Endothelial cell of umbilical vein (primary cell): ENCODE measurements at regions not wholly inside any gene's neighbourhood (a gene's known extent, or its start where the extent isn't known, plus 50 kb on each side); places are given as distances from the start of the nearest gene placed in this dataset.

Source experiments
- BruUV-seq: library from RNA; stranded (reverse); fragments of 400-500 nt; replicated peaks from 2 replicates; lab custom pipeline; 2021; lab: Mats Ljungman, UMichigan
- CTCF ChIA-PET: fragments of 300-600, 350-600 bp; sonication (Branson Sonifier 250); formaldehyde crosslinking; loops from one replicate; lab custom pipeline; 2021; ENCODE audit warnings: antibody characterized with exemption, inconsistent platforms; lab: Charles Lee
- POLR2A ChIA-PET: fragments of 300-600, 350-600 bp; sonication (Branson Sonifier 250); formaldehyde crosslinking; loops from one replicate; lab custom pipeline; 2021; ENCODE audit warnings: antibody characterized with exemption, inconsistent platforms; lab: Charles Lee
- DNase-seq: peaks from one replicate; pipeline ENCODE4 v3.0.0-alpha.2; 2011; ENCODE audit warnings: low read depth, low spot score
- FAIRE-seq: peaks from 2 replicates; lab custom pipeline; 2011; peaks lifted over from hg19 to GRCh38; lab: Jason Lieb, UNC
- H2AFZ ChIP-seq: 2 replicates; pipeline ENCODE4 v1.6.0; 2012; ENCODE audit warnings: low read depth, low read length, control low read depth, inconsistent platforms
- H3K27ac ChIP-seq: 2 replicates; pipeline ENCODE4 v1.5.1; 2011; ENCODE audit warnings: low read depth, mild to moderate bottlenecking, control low read depth, low read length, moderate library complexity; ENCODE audit not compliant: insufficient read depth
- H3K27me3 ChIP-seq, 2 experiments: 2 replicates each; pipeline versions ENCODE4 v1.6.0 to v1.6.1; 2011; ENCODE audit warnings: low read length in 2 of 2, mixed read lengths in 1 of 2; ENCODE audit not compliant: control insufficient read depth in 2 of 2, insufficient read depth in 2 of 2
- H3K36me3 ChIP-seq, 2 experiments: 2 replicates in 1 of 2; 3 replicates in 1 of 2; pipeline ENCODE4 v1.5.1; 2011; ENCODE audit warnings: low read length in 2 of 2, mild to moderate bottlenecking in 1 of 2, moderate library complexity in 1 of 2; ENCODE audit not compliant: control insufficient read depth in 2 of 2, insufficient read depth in 2 of 2; ENCODE audit errors: extremely low read depth in 1 of 2
- H3K4me1 ChIP-seq: 3 replicates; pipeline ENCODE4 v1.5.1; 2011; ENCODE audit warnings: mild to moderate bottlenecking, low read length; ENCODE audit not compliant: control insufficient read depth, insufficient read depth; ENCODE audit errors: extremely low read depth
- H3K4me2 ChIP-seq: 2 replicates; pipeline ENCODE4 v1.6.1; 2011; ENCODE audit warnings: low read length, control low read depth, mixed read lengths; ENCODE audit not compliant: insufficient read depth
- H3K4me3 ChIP-seq, 3 experiments: fragments of 200-600 bp in 1 of 3; sonication (generic), shearing (Covaris generic) in 1 of 3; replicated peaks in 1 of 3; 2 replicates each; pipeline ENCODE4 v1.5.1; 2011 to 2016; ENCODE audit warnings: control low read depth in 3 of 3, low read length in 3 of 3, mild to moderate bottlenecking in 2 of 3, inconsistent platforms in 1 of 3, low read depth in 1 of 3, moderate library complexity in 1 of 3; ENCODE audit not compliant: insufficient read depth in 1 of 3
- H3K79me2 ChIP-seq: 2 replicates; pipeline ENCODE4 v1.6.0; 2012; ENCODE audit warnings: low read length, inconsistent platforms; ENCODE audit not compliant: control insufficient read depth, insufficient read depth
- H3K9ac ChIP-seq: replicated peaks from 2 replicates; pipeline ENCODE3; 2011; ENCODE audit warnings: low read length, control low read depth; ENCODE audit not compliant: insufficient read depth; ENCODE audit errors: extremely low read depth
- H3K9me1 ChIP-seq: replicated peaks from 3 replicates; pipeline ENCODE4 v1.6.0; 2011; ENCODE audit warnings: mild to moderate bottlenecking, low read length; ENCODE audit not compliant: control insufficient read depth, insufficient read depth; ENCODE audit errors: extremely low read depth
- H3K9me3 ChIP-seq: replicated peaks from 2 replicates; pipeline ENCODE4 v1.5.1; 2012; ENCODE audit warnings: low read length, inconsistent platforms; ENCODE audit not compliant: control insufficient read depth, insufficient read depth
- H4K20me1 ChIP-seq: replicated peaks from 2 replicates; pipeline ENCODE3; 2011; ENCODE audit warnings: mild to moderate bottlenecking, low read length; ENCODE audit not compliant: control insufficient read depth, insufficient read depth; ENCODE audit errors: extremely low read depth
- CTCF ChIP-seq, 2 donors: IDR thresholded peaks; 1 replicate in 1 of 2; 2 replicates in 1 of 2; pipeline ENCODE4 v1.5.1; 2011; ENCODE audit warnings: low read length in 2 of 2, mild to moderate bottlenecking in 2 of 2, moderate library complexity in 2 of 2, control low read depth in 1 of 2, inconsistent platforms in 1 of 2, low read depth in 1 of 2; ENCODE audit not compliant: insufficient read depth in 1 of 2; ENCODE audit errors: extremely low read depth in 1 of 2
- EZH2 ChIP-seq: IDR thresholded peaks from 2 replicates; pipeline ENCODE4 v1.6.1; 2012; ENCODE audit warnings: borderline replicate concordance, low read depth, mild to moderate bottlenecking, moderate library complexity, low read length, inconsistent platforms; ENCODE audit not compliant: severe bottlenecking
- FOS ChIP-seq: IDR thresholded peaks from 2 replicates; pipeline ENCODE4 v1.6.1; 2011; ENCODE audit warnings: mild to moderate bottlenecking, low read length, moderate library complexity, borderline replicate concordance; ENCODE audit not compliant: insufficient read depth
- GATA2 ChIP-seq: IDR thresholded peaks from 2 replicates; pipeline ENCODE4 v1.7.0; 2011; ENCODE audit warnings: low read depth, mild to moderate bottlenecking, moderate library complexity, mixed read lengths, low read length; ENCODE audit not compliant: insufficient read length, insufficient read depth
- JUN ChIP-seq: IDR thresholded peaks from 2 replicates; pipeline ENCODE4 v1.6.1; 2011; ENCODE audit warnings: borderline replicate concordance, low read depth; ENCODE audit not compliant: insufficient read length, insufficient read depth
- MAX ChIP-seq: IDR thresholded peaks from 2 replicates; pipeline ENCODE4 v1.6.1; 2011; ENCODE audit not compliant: insufficient read depth, insufficient read length
- MYC ChIP-seq: IDR thresholded peaks from one replicate; pipeline ENCODE4 v1.6.1; 2011; ENCODE audit warnings: mild to moderate bottlenecking, low read depth, low read length
- POLR2A ChIP-seq: IDR thresholded peaks from 2 replicates; pipeline ENCODE4 v1.6.1; 2012; ENCODE audit warnings: low read depth, mild to moderate bottlenecking, control low read depth, low read length
- POLR2AphosphoS5 ChIP-seq: IDR thresholded peaks from 2 replicates; pipeline ENCODE4 v1.6.1; 2012; ENCODE audit warnings: low read depth, mild to moderate bottlenecking, control low read depth, low read length, moderate library complexity; ENCODE audit not compliant: insufficient read depth
- dilution Hi-C: fragments of 300-500 bp; cut with MboI; formaldehyde crosslinking; loops from one replicate; pipeline ENCODE4 v1.15.0; 2019; ENCODE audit warnings: low sequenced_read_pairs; ENCODE audit not compliant: extremely low pct_ligation_motif_present
- intact Hi-C: fragments of 100-400 bp; cut with micrococcal nuclease; formaldehyde crosslinking; loops from one replicate; pipeline ENCODE4 v1.10.0; 2022

GRCh38 chr2:234620018-234620417, 123.1 kb upstream of the ARL4C start:
- no peak overlapping the region for H3K9ac ChIP-seq
- DNase-seq = peak; percentile 84
- no TSS peak for BruUV-seq
- no peaks in the 10 kb centered on the region for H4K20me1 ChIP-seq
- intact Hi-C loops = loop anchor here (1.0 to 5.0 kb wide), 8 partner anchors 60 to 487 kb away; no protein-coding TSS in a partner anchor
- ChIA-PET POLR2A (interaction anchor here (0.9 kb wide), 1 partner anchor 74 kb away, joined by 4 read pairs; no protein-coding TSS in a partner anchor), CTCF (interaction anchor here (1.2 to 2.0 kb wide), 6 partner anchors 9 to 497 kb away, joined by 3 to 7 read pairs (median 5); no protein-coding TSS in a partner anchor)
- H3K9me1 ChIP-seq = no peaks in the 10 kb centered on the region
- FAIRE-seq = peak; percentile 89
- peaks cover 34 to 41% of the 10 kb centered on the region in 2 experiments for H3K27me3 ChIP-seq
- dilution Hi-C loops = no loop called here
- no peaks in the 10 kb centered on the region for H3K36me3 ChIP-seq
- H2AFZ ChIP-seq = no peak overlapping the region
- TF ChIP-seq EZH2 (no peak), POLR2AphosphoS5 (peak; percentile 81), JUN (peak; percentile 81), POLR2A (peak; percentile 73), GATA2 (peak; percentile 98), FOS (peak; percentile 79), MAX (no peak), MYC (no peak), CTCF (IDR thresholded peaks at IDR 0.05; ENCODE audit: extremely low read depth in 1 of 2, insufficient read depth in 1 of 2, low read depth in 1 of 2, low read length in 2 of 2) (no peak)
- H3K79me2 ChIP-seq = no peaks in the 10 kb centered on the region
- H3K4me2 ChIP-seq = peak overlapping the region; percentile 37
- no peaks in the 10 kb centered on the region for H3K9me3 ChIP-seq
- H3K4me3 ChIP-seq = no peak overlapping the region
- peaks cover 20% of the 10 kb centered on the region for H3K4me1 ChIP-seq
- H3K27ac ChIP-seq = no peak overlapping the region
